T47D (cell line): ENCODE measurements at regions not wholly inside any gene's neighbourhood (a gene's known extent, or its start where the extent isn't known, plus 50 kb on each side); places are given as distances from the start of the nearest gene placed in this dataset.
"Not testable (repeated sequence)": the region's sequence is repeated elsewhere in the genome, so short reads cannot be mapped to it uniquely, and the experiment has no call there.

Source experiments
- DNase-seq, 2 experiments: peaks; one replicate each; pipeline versions ENCODE4 v3.0.0 to v3.0.0-alpha.2; 2011 to 2012; ENCODE audit warnings: low read depth in 1 of 2, low spot score in 1 of 2
- JUND ChIP-seq: IDR thresholded peaks from 2 replicates; pipeline ENCODE4 v1.6.1; 2012; ENCODE audit warnings: low read depth
- in situ Hi-C: cut with HindIII; loops from 2 replicates; pipeline ENCODE4 v1.10.0; 2016; ENCODE audit warnings: low sequenced_read_pairs, low pct_unique_long_range_greater_than_20kb

GRCh38 chr18:8526332-8526731, 82.9 kb upstream of the RAB12 start:
- DNase-seq, result no peak
- no peak for TF ChIP-seq JUND
- in situ Hi-C loops, result no loop called here

- in situ Hi-C loops, result no loop called here
- TF ChIP-seq JUND, result no peak
- no peak for DNase-seq
Measured at GRCh38 chr18:8529609-8530008, 79.6 kb upstream of the RAB12 start.

- in situ Hi-C loops, DNase-seq: not testable (repeated sequence)
Measured at GRCh38 chr18:8531084-8531483, 78.2 kb upstream of the RAB12 start.

- in situ Hi-C loops, result no loop called here
- DNase-seq, result no peak
- no peak for TF ChIP-seq JUND
Measured at GRCh38 chr18:8536231-8536630, 73.0 kb upstream of the RAB12 start.

GRCh38 chr18:8536922-8537321, 72.3 kb upstream of the RAB12 start:
- DNase-seq, result no peak
- no peak for TF ChIP-seq JUND
- in situ Hi-C loops, result no loop called here

GRCh38 chr18:8537400-8537799, 71.8 kb upstream of the RAB12 start:
- no peak for TF ChIP-seq JUND
- DNase-seq, result no peak
- in situ Hi-C loops, result no loop called here

- TF ChIP-seq JUND, result no peak
- in situ Hi-C loops, result no loop called here
- no peak for DNase-seq
Measured at GRCh38 chr18:8538935-8539334, 70.3 kb upstream of the RAB12 start.

GRCh38 chr18:8546677-8547076, 62.6 kb upstream of the RAB12 start:
- in situ Hi-C loops, result no loop called here
- DNase-seq, result no peak
- TF ChIP-seq JUND, result no peak

- TF ChIP-seq JUND, result no peak
- in situ Hi-C loops, result no loop called here
Measured at GRCh38 chr18:8548186-8548585, 61.1 kb upstream of the RAB12 start.

GRCh38 chr18:8549254-8549757, 59.9 kb upstream of the RAB12 start:
- TF ChIP-seq JUND, result no peak
- in situ Hi-C loops, result no loop called here
- DNase-seq, result no peak

More at GRCh38 chr18:8548186-8548585, 61.1 kb upstream of the RAB12 start:
- DNase-seq, result no peak

GRCh38 chr18:8552151-8552550, 57.1 kb upstream of the RAB12 start:
- no peak for TF ChIP-seq JUND
- in situ Hi-C loops, result no loop called here
- DNase-seq, result no peak

- DNase-seq, result no peak
- TF ChIP-seq JUND, result no peak
- in situ Hi-C loops, result no loop called here
Measured at GRCh38 chr18:8554354-8554753, 54.9 kb upstream of the RAB12 start.

- in situ Hi-C loops, result no loop called here
- no peak for TF ChIP-seq JUND
- no peak for DNase-seq
Measured at GRCh38 chr18:8556424-8556823, 52.8 kb upstream of the RAB12 start.
